WI38 (cell line): ENCODE measurements at regions not wholly inside any gene's neighbourhood (a gene's known extent, or its start where the extent isn't known, plus 50 kb on each side); places are given as distances from the start of the nearest gene placed in this dataset.

Experiments used
- H3K4me3 ChIP-seq: 2 replicates; pipeline ENCODE4 v1.5.1; 2011; ENCODE audit warnings: low read depth, mild to moderate bottlenecking, control low read depth, low read length
- CTCF ChIP-seq: IDR thresholded peaks from 2 replicates; pipeline ENCODE4 v1.5.1; 2012; ENCODE audit warnings: low read depth, mild to moderate bottlenecking, control low read depth, low read length

DNA sequence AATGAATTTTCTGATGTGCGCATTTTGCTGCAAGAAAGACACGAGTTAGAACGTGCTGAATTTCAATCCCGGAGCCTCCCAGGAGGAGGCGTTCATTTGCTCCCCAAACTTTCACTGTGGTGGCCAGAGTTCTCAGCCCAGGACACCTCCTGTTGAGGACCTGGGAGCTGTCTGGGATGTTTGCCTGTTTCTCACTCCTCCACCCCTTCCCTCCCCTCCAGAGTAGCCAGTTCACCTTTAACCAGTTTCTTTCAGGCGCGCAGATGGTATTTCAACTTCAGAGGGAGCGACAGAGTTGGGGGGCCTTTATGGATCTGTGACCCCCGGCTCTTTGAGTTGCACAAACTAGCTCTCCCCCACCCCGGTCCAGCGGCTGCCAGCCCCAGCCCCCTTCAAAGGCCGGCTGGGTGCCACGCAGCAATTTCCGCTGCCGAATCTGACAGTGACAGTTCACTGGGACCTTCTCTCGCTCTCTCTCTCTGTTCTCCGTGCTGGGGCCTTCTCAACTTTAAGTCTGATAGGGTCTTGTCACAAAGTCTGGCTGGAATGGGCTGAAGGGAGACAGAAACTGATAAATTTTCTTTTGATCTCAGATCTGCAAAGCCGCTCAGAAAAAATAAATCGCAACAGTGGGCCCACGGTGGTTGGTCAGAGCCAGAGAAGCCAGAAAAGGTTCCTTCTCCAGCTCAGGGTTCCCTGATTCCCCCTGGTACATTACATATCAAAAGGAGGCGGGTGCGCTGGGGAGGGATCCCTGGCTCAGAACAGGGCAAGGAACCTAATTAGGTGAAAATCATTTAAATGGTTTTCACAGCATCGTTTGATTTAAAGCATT, 100.0 kb upstream of the STX18 start:
- TF ChIP-seq CTCF = no peak
- no peak overlapping the region for H3K4me3 ChIP-seq

- H3K4me3 ChIP-seq = no peak overlapping the region
- no peak for TF ChIP-seq CTCF
Observed at GRCh38 chr4:4641254-4641653, 99.4 kb upstream of the STX18 start.

GRCh38 chr4:4640692-4641091, 98.8 kb upstream of the STX18 start:
- no peak overlapping the region for H3K4me3 ChIP-seq

GRCh38 chr4:4639370-4639769, 97.5 kb upstream of the STX18 start:
- TF ChIP-seq CTCF = no peak
- no peak overlapping the region for H3K4me3 ChIP-seq

More at GRCh38 chr4:4640692-4641091, 98.8 kb upstream of the STX18 start:
- TF ChIP-seq CTCF = no peak

- H3K4me3 ChIP-seq = no peak overlapping the region
- no peak for TF ChIP-seq CTCF
Observed at GRCh38 chr4:4637710-4638109, 95.9 kb upstream of the STX18 start.

DNA sequence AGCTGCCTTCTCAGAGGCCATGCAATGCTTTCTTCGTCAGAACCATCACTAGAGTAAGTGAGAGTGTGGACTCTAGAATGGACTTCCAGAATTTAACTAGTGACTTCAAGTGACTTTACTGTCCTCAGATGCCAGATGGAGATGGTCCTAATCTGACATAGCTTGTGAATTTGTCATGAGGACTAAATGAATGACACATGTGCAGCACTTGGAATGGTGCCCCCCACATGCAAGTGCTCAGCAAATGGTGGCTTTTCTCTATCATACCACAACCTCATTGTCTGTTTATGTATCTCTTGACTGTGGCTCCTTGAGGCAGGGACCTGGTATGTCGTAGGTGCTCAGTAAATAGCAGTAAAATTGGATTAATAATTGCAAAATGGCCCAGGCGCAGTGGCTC, 91.6 kb upstream of the STX18 start:
- H3K4me3 ChIP-seq = no peak overlapping the region
- no peak for TF ChIP-seq CTCF

- TF ChIP-seq CTCF = no peak
- H3K4me3 ChIP-seq = no peak overlapping the region
Observed at GRCh38 chr4:4631150-4631549, 89.3 kb upstream of the STX18 start.
